Liver (tissue), 8 donors: ENCODE measurements at regions not wholly inside any gene's neighbourhood (a gene's known extent, or its start where the extent isn't known, plus 50 kb on each side); places are given as distances from the start of the nearest gene placed in this dataset.

Experiments
- DNase-seq: peaks from one replicate; pipeline ENCODE4 v3.0.0-alpha.2; 2017; ENCODE audit warnings: low spot score
- H3K27ac ChIP-seq, 2 donors: one replicate each; pipeline ENCODE4 v1.7.0; 2013; ENCODE audit warnings: inconsistent platforms in 2 of 2, low read length in 2 of 2, control low read depth in 1 of 2, low read depth in 1 of 2, mild to moderate bottlenecking in 1 of 2
- H3K27me3 ChIP-seq, 4 donors: one replicate each; pipeline versions ENCODE4 v1.6.1 to v1.7.0; 2013; ENCODE audit warnings: low read length in 3 of 4, inconsistent platforms in 1 of 4, mild to moderate bottlenecking in 1 of 4, moderate library complexity in 1 of 4; ENCODE audit not compliant: control insufficient read depth in 4 of 4, insufficient read depth in 4 of 4
- H3K36me3 ChIP-seq, 4 donors: one replicate each; pipeline versions ENCODE4 v1.6.1 to v1.7.0; 2013; ENCODE audit warnings: low read length in 3 of 4, mild to moderate bottlenecking in 3 of 4, low read depth in 1 of 4, moderate library complexity in 1 of 4; ENCODE audit not compliant: control insufficient read depth in 4 of 4, insufficient read depth in 3 of 4
- H3K4me1 ChIP-seq, 4 donors: one replicate each; pipeline versions ENCODE4 v1.6.1 to v1.7.0; 2013; ENCODE audit warnings: low read length in 3 of 4, mild to moderate bottlenecking in 3 of 4, moderate library complexity in 1 of 4; ENCODE audit not compliant: control insufficient read depth in 4 of 4, insufficient read depth in 4 of 4
- H3K4me3 ChIP-seq, 3 donors: one replicate each; pipeline versions ENCODE4 v1.6.1 to v1.7.0; 2013; ENCODE audit warnings: low read length in 3 of 3, control low read depth in 1 of 3, low read depth in 1 of 3, mild to moderate bottlenecking in 1 of 3
- H3K9ac ChIP-seq, 2 donors: one replicate each; pipeline ENCODE4 v1.7.0; 2013; ENCODE audit warnings: low read length in 2 of 2, mild to moderate bottlenecking in 2 of 2, moderate library complexity in 2 of 2, control low read depth in 1 of 2, low read depth in 1 of 2
- H3K9me3 ChIP-seq, 4 donors: one replicate each; pipeline versions ENCODE4 v1.6.1 to v1.7.0; 2013; ENCODE audit warnings: low read length in 3 of 4; ENCODE audit not compliant: control insufficient read depth in 4 of 4
- EGR1 ChIP-seq, 2 donors: IDR thresholded peaks; 2 replicates each; pipeline ENCODE4 v1.6.1; 2016 to 2018; ENCODE audit warnings: antibody characterized with exemption in 2 of 2, low read depth in 2 of 2
- FOXA1 ChIP-seq: IDR thresholded peaks from 2 replicates; pipeline ENCODE4 v1.6.1; 2016; ENCODE audit warnings: antibody characterized with exemption
- FOXA2 ChIP-seq: IDR thresholded peaks from 2 replicates; pipeline ENCODE4 v1.6.1; 2016; ENCODE audit warnings: antibody characterized with exemption
- HNF4A ChIP-seq, 2 donors: conservative IDR thresholded peaks; 2 replicates each; pipeline ENCODE4 v1.6.1; 2016; ENCODE audit warnings: antibody characterized with exemption in 2 of 2, mild to moderate bottlenecking in 2 of 2
- HNF4G ChIP-seq: IDR thresholded peaks from 2 replicates; pipeline ENCODE4 v1.6.1; 2016; ENCODE audit warnings: antibody characterized with exemption
- JUND ChIP-seq, 2 donors: IDR thresholded peaks; 2 replicates each; pipeline ENCODE4 v1.6.1; 2016; ENCODE audit warnings: antibody characterized with exemption in 2 of 2
- NR2F2 ChIP-seq: IDR thresholded peaks from 2 replicates; pipeline ENCODE4 v1.6.1; 2016; ENCODE audit warnings: antibody characterized with exemption
- RAD21 ChIP-seq, 2 donors: IDR thresholded peaks; 2 replicates each; pipeline ENCODE4 v1.6.1; 2016; ENCODE audit warnings: antibody characterized with exemption in 2 of 2, mild to moderate bottlenecking in 2 of 2
- RXRA ChIP-seq, 2 donors: IDR thresholded peaks; 2 replicates each; pipeline ENCODE4 v1.6.1; 2017 to 2018; ENCODE audit warnings: antibody characterized with exemption in 2 of 2, mild to moderate bottlenecking in 1 of 2
- TAF1 ChIP-seq: conservative IDR thresholded peaks from 2 replicates; pipeline ENCODE4 v1.6.1; 2016; ENCODE audit warnings: antibody characterized with exemption, mild to moderate bottlenecking
- YY1 ChIP-seq: IDR thresholded peaks from 2 replicates; pipeline ENCODE4 v1.6.1; 2016; ENCODE audit warnings: antibody characterized with exemption, mild to moderate bottlenecking
- WGBS: extraction: QIAGEN DNeasy Blood & Tissue Kit; methylation state at CpG from one replicate; pipeline ENCODE4 v1.1.7; 2013; 5-methylcytosine and 5-hydroxymethylcytosine counted together
- TF ChIP-seq, protein P1 (sequence below): IDR thresholded peaks from 2 replicates; pipeline ENCODE4 v1.6.1; 2016; ENCODE audit warnings: antibody characterized with exemption
- TF ChIP-seq, protein P2 (sequence below): fragments of 150-350 bp; IDR thresholded peaks from 2 replicates; pipeline ENCODE4 v1.5.1; 2017; ENCODE audit warnings: improper control_type of control experiment, low read depth, low read length; ENCODE audit not compliant: missing input control
- TF ChIP-seq, protein P3 (sequence below): IDR thresholded peaks from 2 replicates; pipeline ENCODE4 v1.6.1; 2016; ENCODE audit warnings: antibody characterized with exemption, mild to moderate bottlenecking
- donor health status: healthy.
- donor health status: healthy.
- donor health status: healthy.
- donor health status: healthy.
- donor health status: healthy.

DNA sequence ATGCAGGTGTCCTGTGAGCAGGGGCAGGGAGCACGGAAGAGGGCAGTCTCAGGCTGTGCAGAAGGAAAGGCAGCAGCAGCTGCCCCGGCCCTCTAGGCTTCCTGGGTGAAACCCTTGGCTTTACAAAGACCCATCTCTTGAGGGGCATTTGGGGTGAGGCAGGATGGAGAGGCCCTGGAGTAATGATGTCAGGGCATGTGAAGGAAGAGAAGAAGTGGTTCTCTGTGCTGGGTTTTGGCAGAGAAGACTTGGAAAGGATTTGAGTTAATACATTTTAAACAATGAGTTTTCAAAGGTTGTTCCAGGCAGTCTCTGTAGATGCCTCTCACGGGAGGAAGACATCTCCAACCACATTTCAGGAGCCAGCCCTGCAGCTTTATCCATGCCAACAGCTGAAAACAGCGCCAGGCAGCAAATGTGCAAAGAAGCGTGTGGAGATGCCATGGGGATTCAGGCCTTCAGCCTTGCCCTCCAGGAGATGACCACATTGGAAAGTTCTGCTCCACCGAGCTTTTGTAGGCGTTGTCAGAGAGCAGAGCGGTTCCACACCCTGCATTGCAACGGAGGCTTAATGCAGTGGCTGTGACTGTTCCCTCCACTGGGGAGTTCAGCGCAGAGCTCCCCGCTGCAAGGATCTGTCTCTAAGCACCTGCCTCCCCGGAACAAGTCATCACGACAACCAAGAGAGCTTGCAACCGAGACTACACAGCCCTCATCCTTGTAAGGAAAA lies 322.8 kb downstream of the UQCRFS1 start:
- Histone ChIP-seq H3K27ac (no peak overlapping the region), H3K9ac (no peak overlapping the region), H3K27me3 (no peaks in the 10 kb centered on the region), H3K4me1 (no peaks in the 10 kb centered on the region), H3K4me3 (no peak overlapping the region), H3K9me3 (no peaks in the 10 kb centered on the region), H3K36me3 (no peaks in the 10 kb centered on the region)
- TF ChIP-seq, protein P1, sequence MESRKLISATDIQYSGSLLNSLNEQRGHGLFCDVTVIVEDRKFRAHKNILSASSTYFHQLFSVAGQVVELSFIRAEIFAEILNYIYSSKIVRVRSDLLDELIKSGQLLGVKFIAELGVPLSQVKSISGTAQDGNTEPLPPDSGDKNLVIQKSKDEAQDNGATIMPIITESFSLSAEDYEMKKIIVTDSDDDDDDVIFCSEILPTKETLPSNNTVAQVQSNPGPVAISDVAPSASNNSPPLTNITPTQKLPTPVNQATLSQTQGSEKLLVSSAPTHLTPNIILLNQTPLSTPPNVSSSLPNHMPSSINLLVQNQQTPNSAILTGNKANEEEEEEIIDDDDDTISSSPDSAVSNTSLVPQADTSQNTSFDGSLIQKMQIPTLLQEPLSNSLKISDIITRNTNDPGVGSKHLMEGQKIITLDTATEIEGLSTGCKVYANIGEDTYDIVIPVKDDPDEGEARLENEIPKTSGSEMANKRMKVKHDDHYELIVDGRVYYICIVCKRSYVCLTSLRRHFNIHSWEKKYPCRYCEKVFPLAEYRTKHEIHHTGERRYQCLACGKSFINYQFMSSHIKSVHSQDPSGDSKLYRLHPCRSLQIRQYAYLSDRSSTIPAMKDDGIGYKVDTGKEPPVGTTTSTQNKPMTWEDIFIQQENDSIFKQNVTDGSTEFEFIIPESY = no peak
- TF ChIP-seq NR2F2 (no peak), YY1 (no peak), HNF4A (conservative IDR thresholded peaks at IDR 0.05) (no peak), RAD21 (IDR thresholded peaks at IDR 0.05) (no peak), JUND (IDR thresholded peaks at IDR 0.05) (no peak)
- TF ChIP-seq, protein P2, sequence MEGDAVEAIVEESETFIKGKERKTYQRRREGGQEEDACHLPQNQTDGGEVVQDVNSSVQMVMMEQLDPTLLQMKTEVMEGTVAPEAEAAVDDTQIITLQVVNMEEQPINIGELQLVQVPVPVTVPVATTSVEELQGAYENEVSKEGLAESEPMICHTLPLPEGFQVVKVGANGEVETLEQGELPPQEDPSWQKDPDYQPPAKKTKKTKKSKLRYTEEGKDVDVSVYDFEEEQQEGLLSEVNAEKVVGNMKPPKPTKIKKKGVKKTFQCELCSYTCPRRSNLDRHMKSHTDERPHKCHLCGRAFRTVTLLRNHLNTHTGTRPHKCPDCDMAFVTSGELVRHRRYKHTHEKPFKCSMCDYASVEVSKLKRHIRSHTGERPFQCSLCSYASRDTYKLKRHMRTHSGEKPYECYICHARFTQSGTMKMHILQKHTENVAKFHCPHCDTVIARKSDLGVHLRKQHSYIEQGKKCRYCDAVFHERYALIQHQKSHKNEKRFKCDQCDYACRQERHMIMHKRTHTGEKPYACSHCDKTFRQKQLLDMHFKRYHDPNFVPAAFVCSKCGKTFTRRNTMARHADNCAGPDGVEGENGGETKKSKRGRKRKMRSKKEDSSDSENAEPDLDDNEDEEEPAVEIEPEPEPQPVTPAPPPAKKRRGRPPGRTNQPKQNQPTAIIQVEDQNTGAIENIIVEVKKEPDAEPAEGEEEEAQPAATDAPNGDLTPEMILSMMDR = no peak
- TF ChIP-seq, protein P3, sequence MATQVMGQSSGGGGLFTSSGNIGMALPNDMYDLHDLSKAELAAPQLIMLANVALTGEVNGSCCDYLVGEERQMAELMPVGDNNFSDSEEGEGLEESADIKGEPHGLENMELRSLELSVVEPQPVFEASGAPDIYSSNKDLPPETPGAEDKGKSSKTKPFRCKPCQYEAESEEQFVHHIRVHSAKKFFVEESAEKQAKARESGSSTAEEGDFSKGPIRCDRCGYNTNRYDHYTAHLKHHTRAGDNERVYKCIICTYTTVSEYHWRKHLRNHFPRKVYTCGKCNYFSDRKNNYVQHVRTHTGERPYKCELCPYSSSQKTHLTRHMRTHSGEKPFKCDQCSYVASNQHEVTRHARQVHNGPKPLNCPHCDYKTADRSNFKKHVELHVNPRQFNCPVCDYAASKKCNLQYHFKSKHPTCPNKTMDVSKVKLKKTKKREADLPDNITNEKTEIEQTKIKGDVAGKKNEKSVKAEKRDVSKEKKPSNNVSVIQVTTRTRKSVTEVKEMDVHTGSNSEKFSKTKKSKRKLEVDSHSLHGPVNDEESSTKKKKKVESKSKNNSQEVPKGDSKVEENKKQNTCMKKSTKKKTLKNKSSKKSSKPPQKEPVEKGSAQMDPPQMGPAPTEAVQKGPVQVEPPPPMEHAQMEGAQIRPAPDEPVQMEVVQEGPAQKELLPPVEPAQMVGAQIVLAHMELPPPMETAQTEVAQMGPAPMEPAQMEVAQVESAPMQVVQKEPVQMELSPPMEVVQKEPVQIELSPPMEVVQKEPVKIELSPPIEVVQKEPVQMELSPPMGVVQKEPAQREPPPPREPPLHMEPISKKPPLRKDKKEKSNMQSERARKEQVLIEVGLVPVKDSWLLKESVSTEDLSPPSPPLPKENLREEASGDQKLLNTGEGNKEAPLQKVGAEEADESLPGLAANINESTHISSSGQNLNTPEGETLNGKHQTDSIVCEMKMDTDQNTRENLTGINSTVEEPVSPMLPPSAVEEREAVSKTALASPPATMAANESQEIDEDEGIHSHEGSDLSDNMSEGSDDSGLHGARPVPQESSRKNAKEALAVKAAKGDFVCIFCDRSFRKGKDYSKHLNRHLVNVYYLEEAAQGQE = no peak
- 81% methylated on average over 14 of the region's 14 CpGs for WGBS
- DNase-seq = no peak

DNA sequence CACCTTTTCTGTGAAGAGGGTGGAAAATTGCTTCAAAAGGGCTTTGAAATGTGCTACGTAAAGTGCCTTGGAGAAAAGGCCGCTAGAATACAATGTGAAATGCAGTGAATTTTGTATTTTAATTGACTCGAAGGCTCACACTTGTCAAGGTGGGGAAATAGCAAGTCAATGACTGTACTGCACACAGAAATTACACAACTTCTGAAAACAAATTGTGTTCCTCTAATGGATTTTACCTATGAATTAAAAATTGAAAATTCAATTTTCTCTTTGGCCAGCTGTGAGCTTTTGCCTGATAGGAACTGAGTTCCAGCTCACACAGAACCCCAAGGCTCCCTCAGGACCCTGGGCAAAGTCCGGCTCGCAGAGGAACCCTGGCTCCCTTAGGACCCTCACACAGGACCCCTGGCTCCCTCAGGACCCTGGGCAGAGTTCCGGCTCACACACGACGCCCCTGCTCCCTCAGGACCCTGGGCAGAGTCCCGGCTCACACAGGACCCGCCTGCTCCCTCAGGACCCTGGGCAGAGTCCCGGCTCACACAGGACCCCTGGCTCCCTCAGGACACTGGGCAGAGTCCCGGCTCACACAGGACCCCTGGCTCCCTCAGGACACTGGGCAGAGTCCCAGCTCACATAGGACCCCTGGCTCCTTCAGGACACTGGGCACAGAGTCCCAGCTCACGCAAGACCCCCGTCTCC lies 324.9 kb downstream of the UQCRFS1 start:
- no peaks in the 10 kb centered on the region for H3K9me3 ChIP-seq
- no peaks in the 10 kb centered on the region for H3K27me3 ChIP-seq
- no peak overlapping the region for H3K9ac ChIP-seq
- H3K4me3 ChIP-seq = no peak overlapping the region
- no peak for DNase-seq
- no peak overlapping the region for H3K27ac ChIP-seq
- H3K4me1 ChIP-seq = no peaks in the 10 kb centered on the region
- no peaks in the 10 kb centered on the region for H3K36me3 ChIP-seq
- 68% methylated on average over 14 of the region's 14 CpGs for WGBS
- TF ChIP-seq FOXA2 (no peak), EGR1 (IDR thresholded peaks at IDR 0.05; ENCODE audit: low read depth in 2 of 2) (no peak), NR2F2 (no peak), HNF4A (conservative IDR thresholded peaks at IDR 0.05) (no peak), YY1 (no peak), HNF4G (no peak), FOXA1 (no peak), RAD21 (IDR thresholded peaks at IDR 0.05) (no peak), RXRA (IDR thresholded peaks at IDR 0.05) (no peak), TAF1 (no peak), JUND (IDR thresholded peaks at IDR 0.05) (no peak)
- TF ChIP-seq, protein P3 = no peak
- TF ChIP-seq, protein P1 = no peak
- TF ChIP-seq, protein P2 = no peak
